Fibroblast of peridontal ligament (primary cell): ENCODE measurements at regions not wholly inside any gene's neighbourhood (a gene's known extent, or its start where the extent isn't known, plus 50 kb on each side); places are given as distances from the start of the nearest gene placed in this dataset.

Experiments used
- DNase-seq: peaks from one replicate; pipeline ENCODE4 v3.0.0-alpha.2; 2010; ENCODE audit errors: extremely low read depth

DNA sequence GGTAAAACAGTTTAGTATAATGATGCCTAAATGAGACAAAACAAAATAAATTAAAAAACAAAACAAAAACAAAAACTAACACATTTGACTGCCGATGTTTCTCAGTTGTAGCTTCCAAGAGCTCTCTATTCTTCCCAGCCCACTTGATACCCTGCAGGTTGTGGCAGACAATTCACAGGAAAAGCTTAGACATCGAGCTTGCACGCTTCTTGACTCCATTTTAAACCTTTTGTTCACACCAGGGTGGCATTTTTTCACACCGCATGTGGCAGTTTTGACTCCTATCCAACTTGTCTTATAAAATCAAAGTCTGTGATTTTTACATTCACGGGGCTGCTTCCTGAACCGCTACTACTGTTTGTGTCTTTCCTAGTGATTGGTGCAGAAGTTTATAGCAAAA is 575.9 kb downstream of the USP25 start:
- peak; percentile 10 for DNase-seq

- DNase-seq: no peak
Observed at GRCh38 chr21:16307256-16307655, 577.5 kb downstream of the USP25 start.

- peak; percentile 44 for DNase-seq
Observed at GRCh38 chr21:16308269-16308668, 578.5 kb downstream of the USP25 start.

- no peak for DNase-seq
Observed at GRCh38 chr21:16309250-16309971, 579.6 kb downstream of the USP25 start.

- DNase-seq: no peak
Observed at GRCh38 chr21:16310176-16310575, 580.4 kb downstream of the USP25 start.

- DNase-seq: no peak
Observed at GRCh38 chr21:16311229-16311628, 581.4 kb downstream of the USP25 start.

DNA sequence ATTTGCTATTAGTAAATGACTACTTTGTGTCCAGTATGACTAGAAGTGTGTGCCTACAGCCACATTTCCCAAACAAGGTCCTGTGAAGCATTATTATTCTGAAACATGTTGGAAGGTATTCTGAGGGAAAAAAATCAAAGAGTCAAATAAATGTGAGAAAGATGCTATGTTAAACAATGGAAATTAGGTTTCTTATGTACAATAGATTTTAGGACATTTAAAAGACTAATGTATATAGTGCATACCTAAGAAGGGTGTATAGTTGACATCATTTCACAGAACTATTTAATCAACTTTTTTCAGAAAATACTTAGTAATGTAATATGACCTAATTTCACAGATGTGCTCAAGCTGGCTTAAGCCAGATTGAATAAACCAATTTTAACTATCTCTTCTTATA is 582.5 kb downstream of the USP25 start:
- no peak for DNase-seq

- DNase-seq: no peak
Observed at GRCh38 chr21:16315223-16315622, 585.4 kb downstream of the USP25 start.

DNA sequence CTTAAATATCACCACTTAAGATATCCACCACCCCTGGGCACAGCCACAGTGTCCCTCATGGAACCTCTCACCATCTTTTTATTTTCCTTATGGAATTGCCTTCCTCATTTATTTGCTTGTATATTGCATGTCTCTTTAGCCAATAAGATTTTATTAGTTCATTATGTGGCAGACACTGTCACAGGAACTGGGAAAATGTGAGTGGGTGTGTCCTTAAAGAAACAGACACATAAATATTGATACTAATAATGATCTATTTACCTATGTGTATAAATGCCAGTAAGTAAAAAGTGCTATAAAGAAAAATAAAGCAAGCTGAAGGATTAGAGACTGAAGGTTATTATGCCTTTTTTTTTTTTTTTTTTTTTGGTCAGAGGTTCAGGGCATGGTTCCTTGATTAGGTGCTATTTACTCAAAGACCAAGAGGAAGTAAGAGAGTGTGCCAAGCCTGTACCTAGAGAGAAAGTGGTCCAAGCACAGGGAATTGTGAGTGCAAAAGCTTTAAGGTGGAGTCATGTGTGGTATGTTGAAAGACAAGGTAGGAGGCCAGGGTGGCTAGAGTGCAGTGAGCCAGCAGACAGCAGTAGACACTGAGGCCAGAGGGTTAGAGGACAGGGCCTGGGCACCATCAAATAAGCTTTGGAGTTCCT is 589.0 kb downstream of the USP25 start:
- no peak for DNase-seq

- DNase-seq: no peak
Observed at GRCh38 chr21:16320110-16320509, 590.3 kb downstream of the USP25 start.

DNA sequence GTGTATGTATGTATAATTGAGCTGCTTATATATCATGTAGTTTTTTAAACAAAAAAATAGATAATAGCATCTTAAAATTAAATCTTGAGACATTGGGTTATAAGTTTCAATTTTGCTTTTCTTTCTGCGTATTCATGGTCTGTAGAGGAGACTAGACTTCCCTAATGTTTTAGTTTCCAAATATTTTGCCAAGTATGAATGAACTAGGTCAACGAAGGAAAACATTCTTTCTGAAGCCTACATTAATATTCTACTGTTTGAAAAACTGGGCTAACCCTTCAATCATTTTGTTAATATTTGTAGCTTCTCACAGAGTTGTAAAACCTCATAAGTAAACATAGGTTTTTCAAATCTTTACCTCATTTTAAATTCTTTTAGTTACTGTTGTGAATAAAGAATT is 592.7 kb downstream of the USP25 start:
- no peak for DNase-seq

DNA sequence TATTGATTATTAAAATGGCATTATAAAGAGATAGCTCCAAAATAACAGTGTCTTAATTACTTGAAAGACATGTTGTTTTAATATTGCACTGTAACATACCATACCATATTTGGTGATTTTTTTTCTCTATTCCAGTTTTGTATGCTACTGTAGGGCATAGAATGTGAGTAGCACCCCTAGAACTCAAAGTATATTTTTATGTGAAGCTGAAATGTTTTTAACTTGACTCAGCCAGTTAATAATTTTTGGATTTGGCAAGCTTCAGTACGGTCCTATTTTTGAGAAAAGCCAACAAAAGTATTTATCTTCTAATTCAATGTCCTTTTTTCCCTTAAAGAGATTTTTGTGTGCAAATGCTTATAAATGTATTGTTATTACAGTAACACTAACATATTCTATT is 593.8 kb downstream of the USP25 start:
- peak; percentile 40 for DNase-seq

GRCh38 chr21:16324630-16325029 is 594.8 kb downstream of the USP25 start:
- peak; percentile 27 for DNase-seq

- peak; percentile 88 for DNase-seq
Observed at GRCh38 chr21:16330082-16330907, 600.5 kb downstream of the USP25 start.

GRCh38 chr21:16330908-16331268 is 601.1 kb downstream of the USP25 start:
- no peak for DNase-seq

DNA sequence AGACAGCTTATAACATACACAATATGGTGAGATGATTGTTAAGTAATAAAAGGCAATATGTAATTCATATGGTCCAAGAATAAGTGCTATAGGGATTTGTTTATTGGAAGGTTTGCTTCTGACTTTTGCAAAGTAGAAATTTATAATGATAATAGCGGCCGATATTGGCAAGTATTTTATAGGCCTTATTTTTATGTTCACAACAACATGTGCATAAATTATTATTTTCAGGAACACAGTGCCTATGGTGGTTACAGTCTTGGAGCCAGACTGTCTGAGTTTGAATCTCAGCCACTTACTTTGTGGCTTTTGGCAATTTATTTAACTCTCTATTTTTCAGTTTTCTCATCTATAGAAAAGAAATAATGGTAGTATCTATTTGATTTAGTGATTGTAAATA is 607.5 kb downstream of the USP25 start:
- DNase-seq: no peak

GRCh38 chr21:16342932-16343331 is 613.1 kb downstream of the USP25 start:
- DNase-seq: no peak

GRCh38 chr21:16343776-16344175 is 614.0 kb downstream of the USP25 start:
- no peak for DNase-seq

GRCh38 chr21:16345757-16346156 is 616.0 kb downstream of the USP25 start:
- no peak for DNase-seq

DNA sequence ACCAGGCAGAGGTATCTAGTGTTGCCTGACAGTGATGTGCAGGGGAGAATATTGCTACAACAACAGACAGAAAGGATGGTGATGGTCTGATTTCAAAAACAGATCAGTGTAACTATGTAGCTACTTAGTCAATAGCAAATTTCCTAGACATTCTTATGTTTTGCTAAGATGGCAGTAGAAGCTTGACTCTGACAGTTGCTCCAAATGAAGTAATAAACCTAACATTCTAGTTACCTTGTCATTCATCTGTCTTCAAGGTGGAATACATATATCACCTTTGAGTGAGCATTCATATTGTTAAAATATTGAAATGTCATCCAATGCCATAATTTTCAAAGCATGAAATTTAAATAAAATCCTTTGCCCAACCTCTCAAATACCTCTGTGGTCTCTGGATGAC is 617.4 kb downstream of the USP25 start:
- DNase-seq: no peak

- no peak for DNase-seq
Observed at GRCh38 chr21:16353764-16354163, 624.0 kb downstream of the USP25 start.

DNA sequence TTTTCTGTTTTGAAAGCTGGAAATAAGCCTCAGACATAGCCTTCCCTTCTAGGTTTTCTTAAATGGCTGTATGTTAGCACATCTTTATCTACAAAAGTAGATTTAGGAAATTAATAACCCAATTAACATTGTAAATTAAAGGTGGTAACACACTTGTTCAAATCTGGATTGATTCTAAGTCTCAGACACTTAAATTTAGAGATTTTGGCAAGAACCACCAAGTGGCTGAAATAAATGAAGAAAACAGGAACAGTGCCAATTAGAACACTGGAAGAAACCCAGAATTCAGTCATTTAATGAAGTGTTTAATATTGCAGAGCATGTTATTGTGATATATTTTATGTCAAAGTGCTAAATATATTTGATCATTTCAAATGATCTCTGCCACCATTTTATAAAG is 628.2 kb downstream of the USP25 start:
- DNase-seq: no peak

DNA sequence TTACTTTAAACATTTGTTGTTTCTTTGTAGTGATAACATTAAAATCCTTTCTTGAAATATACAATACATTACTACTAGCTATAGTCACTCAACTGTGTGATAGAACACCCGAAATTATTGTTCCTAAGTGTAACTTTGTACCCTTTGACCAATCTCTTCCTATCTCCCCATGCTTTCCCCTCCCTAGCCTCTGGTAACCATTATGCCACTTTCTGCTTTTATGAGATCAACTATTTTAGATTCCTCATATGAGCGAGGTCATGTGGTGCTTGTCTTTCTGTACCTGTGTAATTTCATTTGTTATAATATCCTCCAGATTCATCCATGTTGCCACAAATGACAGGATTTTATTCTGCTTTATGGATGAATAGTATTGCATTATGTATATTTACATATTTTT is 629.0 kb downstream of the USP25 start:
- DNase-seq: no peak
